ENCODE measurements at regions not wholly inside any gene's neighbourhood (a gene's known extent, or its start where the extent isn't known, plus 50 kb on each side); places are given as distances from the start of the nearest gene placed in this dataset.
A peak's percentile ranks its signal among the peaks of the same experiment; 100 is the strongest.

GRCh38 chr4:152037435-152037834 is 276.6 kb upstream of the GATB start:
- DNase-seq = no peak
- H3K4me3 Mint-ChIP-seq = no peak overlapping the region
- no peaks in the 10 kb centered on the region for H3K9me3 Mint-ChIP-seq
- no peak overlapping the region for H3K27ac Mint-ChIP-seq
- H3K36me3 Mint-ChIP-seq = no peaks in the 10 kb centered on the region
- H3K4me1 Mint-ChIP-seq = peaks cover 3 to 6% of the 10 kb centered on the region in 2 donors
- H3K27me3 Mint-ChIP-seq (ENCODE audit: low read depth in 3 of 3) = no peaks in the 10 kb centered on the region

- H3K27ac Mint-ChIP-seq = no peak overlapping the region
- DNase-seq = no peak
- no peaks in the 10 kb centered on the region for H3K9me3 Mint-ChIP-seq
- no peaks in the 10 kb centered on the region for H3K36me3 Mint-ChIP-seq
- no peaks in the 10 kb centered on the region for H3K27me3 Mint-ChIP-seq (ENCODE audit: low read depth in 3 of 3)
- no peak overlapping the region for H3K4me3 Mint-ChIP-seq
- H3K4me1 Mint-ChIP-seq = peaks cover 3 to 6% of the 10 kb centered on the region in 2 donors
Measured at GRCh38 chr4:152033621-152034020, 272.8 kb upstream of the GATB start.

GRCh38 chr4:152032722-152033131 is 271.9 kb upstream of the GATB start:
- Mint-ChIP-seq H3K4me3 (no peak overlapping the region), H3K4me1 (peaks cover 3 to 6% of the 10 kb centered on the region in 2 donors), H3K27ac (no peak overlapping the region), H3K27me3 (ENCODE audit: low read depth in 3 of 3) (peaks cover 0 to 3% (median 0%) of the 10 kb centered on the region in 3 donors), H3K36me3 (no peaks in the 10 kb centered on the region), H3K9me3 (no peaks in the 10 kb centered on the region)
- no peak for DNase-seq

GRCh38 chr4:152029631-152030030 is 268.8 kb upstream of the GATB start:
- Mint-ChIP-seq H3K9me3 (no peaks in the 10 kb centered on the region), H3K27me3 (ENCODE audit: low read depth in 3 of 3) (peaks cover 0 to 3% (median 0%) of the 10 kb centered on the region in 3 donors), H3K4me1 (peaks cover 0 to 2% of the 10 kb centered on the region in 2 donors), H3K36me3 (no peaks in the 10 kb centered on the region), H3K27ac (no peak overlapping the region), H3K4me3 (no peak overlapping the region)
- no peak for DNase-seq

GRCh38 chr4:152028131-152028530 is 267.3 kb upstream of the GATB start:
- no peak for DNase-seq
- Mint-ChIP-seq H3K27ac (no peak overlapping the region), H3K27me3 (ENCODE audit: low read depth in 3 of 3) (peaks cover 0 to 3% (median 0%) of the 10 kb centered on the region in 3 donors), H3K9me3 (no peaks in the 10 kb centered on the region), H3K36me3 (no peaks in the 10 kb centered on the region), H3K4me3 (no peak overlapping the region), H3K4me1 (peaks cover 0 to 2% of the 10 kb centered on the region in 2 donors)

- Mint-ChIP-seq H3K4me1 (peaks cover 0 to 2% of the 10 kb centered on the region in 2 donors), H3K27ac (no peak overlapping the region), H3K4me3 (peak overlapping the region in 1 of 5 donors; percentile 19), H3K27me3 (ENCODE audit: low read depth in 3 of 3) (peaks cover 0 to 4% (median 0%) of the 10 kb centered on the region in 3 donors), H3K9me3 (no peaks in the 10 kb centered on the region), H3K36me3 (no peaks in the 10 kb centered on the region)
- no peak for DNase-seq
Measured at GRCh38 chr4:152024881-152025280, 264.1 kb upstream of the GATB start.

GRCh38 chr4:152023674-152024073 is 262.9 kb upstream of the GATB start:
- peaks cover 0 to 4% (median 0%) of the 10 kb centered on the region in 3 donors for H3K27me3 Mint-ChIP-seq (ENCODE audit: low read depth in 3 of 3)
- H3K27ac Mint-ChIP-seq = no peak overlapping the region
- no peaks in the 10 kb centered on the region for H3K36me3 Mint-ChIP-seq
- no peak overlapping the region for H3K4me3 Mint-ChIP-seq
- DNase-seq = no peak
- H3K9me3 Mint-ChIP-seq = no peaks in the 10 kb centered on the region
- H3K4me1 Mint-ChIP-seq = peaks cover 0 to 2% of the 10 kb centered on the region in 2 donors

- no peak overlapping the region for H3K4me3 Mint-ChIP-seq
- no peak for DNase-seq
- H3K4me1 Mint-ChIP-seq = peaks cover 0 to 2% of the 10 kb centered on the region in 2 donors
- peaks cover 0 to 1% (median 0%) of the 10 kb centered on the region in 3 donors for H3K27me3 Mint-ChIP-seq (ENCODE audit: low read depth in 3 of 3)
- no peak overlapping the region for H3K27ac Mint-ChIP-seq
- H3K36me3 Mint-ChIP-seq = no peaks in the 10 kb centered on the region
- no peaks in the 10 kb centered on the region for H3K9me3 Mint-ChIP-seq
Measured at GRCh38 chr4:152022543-152022942, 261.7 kb upstream of the GATB start.

GRCh38 chr4:152021788-152022438 is 261.1 kb upstream of the GATB start:
- no peak overlapping the region for H3K27ac Mint-ChIP-seq
- no peaks in the 10 kb centered on the region for H3K9me3 Mint-ChIP-seq
- peaks cover 0 to 1% (median 0%) of the 10 kb centered on the region in 3 donors for H3K27me3 Mint-ChIP-seq (ENCODE audit: low read depth in 3 of 3)
- no peaks in the 10 kb centered on the region for H3K36me3 Mint-ChIP-seq
- H3K4me3 Mint-ChIP-seq = no peak overlapping the region
- H3K4me1 Mint-ChIP-seq = peaks cover 0 to 2% of the 10 kb centered on the region in 2 donors
- no peak for DNase-seq

GRCh38 chr4:152020073-152020472 is 259.3 kb upstream of the GATB start:
- H3K4me3 Mint-ChIP-seq = no peak overlapping the region
- H3K36me3 Mint-ChIP-seq = no peaks in the 10 kb centered on the region
- no peak overlapping the region for H3K27ac Mint-ChIP-seq
- DNase-seq = no peak
- peaks cover 0 to 1% (median 0%) of the 10 kb centered on the region in 3 donors for H3K27me3 Mint-ChIP-seq (ENCODE audit: low read depth in 3 of 3)
- H3K9me3 Mint-ChIP-seq = no peaks in the 10 kb centered on the region
- no peaks in the 10 kb centered on the region for H3K4me1 Mint-ChIP-seq

- H3K36me3 Mint-ChIP-seq = no peaks in the 10 kb centered on the region
- H3K27ac Mint-ChIP-seq = no peak overlapping the region
- peaks cover 14 to 18% of the 10 kb centered on the region in 2 donors for H3K4me1 Mint-ChIP-seq
- H3K9me3 Mint-ChIP-seq = no peaks in the 10 kb centered on the region
- DNase-seq = no peak
- no peak overlapping the region for H3K4me3 Mint-ChIP-seq
- H3K27me3 Mint-ChIP-seq (ENCODE audit: low read depth in 3 of 3) = peaks cover 0 to 2% (median 1%) of the 10 kb centered on the region in 3 donors
Measured at GRCh38 chr4:152016303-152016620, 255.5 kb upstream of the GATB start.

GRCh38 chr4:152015597-152016302 is 254.9 kb upstream of the GATB start:
- Mint-ChIP-seq H3K27me3 (ENCODE audit: low read depth in 3 of 3) (peaks cover 0 to 5% (median 0%) of the 10 kb centered on the region in 3 donors), H3K4me3 (no peak overlapping the region), H3K36me3 (no peaks in the 10 kb centered on the region), H3K4me1 (peaks cover 14 to 18% of the 10 kb centered on the region in 2 donors), H3K9me3 (no peaks in the 10 kb centered on the region), H3K27ac (no peak overlapping the region)
- DNase-seq = no peak

- peak overlapping the region in 3 of 6 donors; percentile 19 to 42 (median 19) for H3K27ac Mint-ChIP-seq
Measured at GRCh38 chr4:152014280-152014679, 253.5 kb upstream of the GATB start.

GRCh38 chr4:152011469-152011868 is 250.7 kb upstream of the GATB start:
- peaks cover 14 to 18% of the 10 kb centered on the region in 2 donors for H3K4me1 Mint-ChIP-seq
- peaks cover 0 to 3% (median 0%) of the 10 kb centered on the region in 3 donors for H3K36me3 Mint-ChIP-seq
- no peak overlapping the region for H3K4me3 Mint-ChIP-seq
- no peak overlapping the region for H3K27ac Mint-ChIP-seq
- peaks cover 0 to 2% (median 0%) of the 10 kb centered on the region in 6 donors for H3K9me3 Mint-ChIP-seq
- DNase-seq = no peak
- peaks cover 0 to 7% (median 0%) of the 10 kb centered on the region in 3 donors for H3K27me3 Mint-ChIP-seq (ENCODE audit: low read depth in 3 of 3)

More at GRCh38 chr4:152014280-152014679, 253.5 kb upstream of the GATB start:
- no peaks in the 10 kb centered on the region for H3K9me3 Mint-ChIP-seq
- H3K4me1 Mint-ChIP-seq = peaks cover 14 to 18% of the 10 kb centered on the region in 2 donors
- H3K36me3 Mint-ChIP-seq = no peaks in the 10 kb centered on the region
- DNase-seq = peak; percentile 15 to 26 (median 15)
- H3K27me3 Mint-ChIP-seq (ENCODE audit: low read depth in 3 of 3) = peaks cover 0 to 5% (median 0%) of the 10 kb centered on the region in 3 donors
- H3K4me3 Mint-ChIP-seq = peak overlapping the region in 4 of 5 donors; percentile 10 to 28 (median 25)

Data from immature natural killer cell (primary cell).